ENCODE measurements at regions not wholly inside any gene's neighbourhood (a gene's known extent, or its start where the extent isn't known, plus 50 kb on each side); places are given as distances from the start of the nearest gene placed in this dataset.

- Histone ChIP-seq H4K20me1 (ENCODE audit: insufficient read depth, low read length) (no peaks in the 10 kb centered on the region), H3K79me2 (ENCODE audit: low read length) (no peaks in the 10 kb centered on the region), H3K4me1 (ENCODE audit: low read length) (no peaks in the 10 kb centered on the region), H3K9me2 (replicated peaks; ENCODE audit: insufficient read depth, low read length) (no peaks in the 10 kb centered on the region), H3K27me3 (replicated peaks; ENCODE audit: insufficient read depth, low read length) (no peaks in the 10 kb centered on the region), H3K9me3 (replicated peaks; ENCODE audit: insufficient read depth, low read length) (no peaks in the 10 kb centered on the region), H3K36me3 (replicated peaks; ENCODE audit: insufficient read depth, low read length) (no peaks in the 10 kb centered on the region), H3K4me2 (ENCODE audit: low read depth, low read length) (no peak overlapping the region), H2AFZ (ENCODE audit: low read length) (no peak overlapping the region), H3K9ac (ENCODE audit: low read length) (no peak overlapping the region), H3F3A (ENCODE audit: insufficient read depth, low read length) (peaks cover 4% of the 10 kb centered on the region; the same call in 1 of the 2 replicates), H3K4me3 (ENCODE audit: low read length) (no peak overlapping the region), H3K27ac (ENCODE audit: low read length) (no peak overlapping the region)
- TF ChIP-seq EZH2 (optimal IDR thresholded peaks at IDR 0.05; ENCODE audit: low read depth, low read length) = no peak
- TF ChIP-seq CTCF (IDR thresholded peaks at IDR 0.05; ENCODE audit: low read length) = no peak
- TF ChIP-seq EZH2phosphoT487 (IDR thresholded peaks at IDR 0.05; ENCODE audit: low read length) = no peak
- no peak for DNase-seq
These were observed 455.3 kb upstream of the PTGER4 start for GRCh38 chr5:40224421-40224820.

- DNase-seq = peak; percentile 48
- no peak overlapping the region for H3K4me3 ChIP-seq (ENCODE audit: low read length)
- H3K9ac ChIP-seq (ENCODE audit: low read length) = no peak overlapping the region
These were observed 455.8 kb upstream of the PTGER4 start for GRCh38 chr5:40223884-40224402.

DNA sequence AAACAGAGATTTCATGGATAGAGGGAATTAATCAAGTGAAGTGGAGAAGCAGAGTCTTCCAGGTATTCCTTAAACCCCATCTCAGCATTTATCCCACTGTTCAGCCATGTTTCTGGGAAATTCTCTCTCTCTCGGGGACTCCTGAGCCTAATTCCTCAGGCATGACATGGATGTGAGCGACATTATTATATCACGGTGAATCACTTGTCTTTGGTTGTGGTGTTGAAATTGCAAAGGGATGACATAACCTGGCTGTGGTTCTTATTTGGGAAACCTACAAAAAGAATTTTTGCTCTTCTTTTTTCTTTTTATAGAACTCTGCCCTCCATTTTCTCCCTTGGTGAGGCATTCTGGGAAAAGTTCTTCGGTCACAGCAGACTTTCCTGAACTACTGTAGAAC, 457.9 kb upstream of the PTGER4 start:
- TF ChIP-seq CTCF (IDR thresholded peaks at IDR 0.05; ENCODE audit: low read length) (no peak), EZH2phosphoT487 (IDR thresholded peaks at IDR 0.05; ENCODE audit: low read length) (no peak), EZH2 (optimal IDR thresholded peaks at IDR 0.05; ENCODE audit: low read depth, low read length) (no peak)
- Histone ChIP-seq H4K20me1 (ENCODE audit: insufficient read depth, low read length) (no peaks in the 10 kb centered on the region), H3F3A (ENCODE audit: insufficient read depth, low read length) (peaks cover 4% of the 10 kb centered on the region; the same call in 1 of the 2 replicates), H2AFZ (ENCODE audit: low read length) (no peak overlapping the region), H3K27ac (ENCODE audit: low read length) (no peak overlapping the region), H3K9me2 (replicated peaks; ENCODE audit: insufficient read depth, low read length) (no peaks in the 10 kb centered on the region), H3K4me2 (ENCODE audit: low read depth, low read length) (no peak overlapping the region), H3K4me1 (ENCODE audit: low read length) (no peaks in the 10 kb centered on the region), H3K79me2 (ENCODE audit: low read length) (no peaks in the 10 kb centered on the region), H3K9ac (ENCODE audit: low read length) (no peak overlapping the region), H3K4me3 (ENCODE audit: low read length) (no peak overlapping the region), H3K27me3 (replicated peaks; ENCODE audit: insufficient read depth, low read length) (no peaks in the 10 kb centered on the region), H3K9me3 (replicated peaks; ENCODE audit: insufficient read depth, low read length) (no peaks in the 10 kb centered on the region), H3K36me3 (replicated peaks; ENCODE audit: insufficient read depth, low read length) (no peaks in the 10 kb centered on the region)
- no peak for DNase-seq

More at GRCh38 chr5:40223884-40224402, 455.8 kb upstream of the PTGER4 start:
- Histone ChIP-seq H3K4me2 (ENCODE audit: low read depth, low read length) (no peak overlapping the region), H3K36me3 (replicated peaks; ENCODE audit: insufficient read depth, low read length) (no peaks in the 10 kb centered on the region), H3K9me3 (replicated peaks; ENCODE audit: insufficient read depth, low read length) (no peaks in the 10 kb centered on the region), H3K27me3 (replicated peaks; ENCODE audit: insufficient read depth, low read length) (no peaks in the 10 kb centered on the region), H2AFZ (ENCODE audit: low read length) (no peak overlapping the region), H3K27ac (ENCODE audit: low read length) (no peak overlapping the region), H3K9me2 (replicated peaks; ENCODE audit: insufficient read depth, low read length) (no peaks in the 10 kb centered on the region), H3F3A (ENCODE audit: insufficient read depth, low read length) (peaks cover 4% of the 10 kb centered on the region; the same call in 1 of the 2 replicates), H4K20me1 (ENCODE audit: insufficient read depth, low read length) (no peaks in the 10 kb centered on the region), H3K79me2 (ENCODE audit: low read length) (no peaks in the 10 kb centered on the region), H3K4me1 (ENCODE audit: low read length) (no peaks in the 10 kb centered on the region)
- TF ChIP-seq EZH2phosphoT487 (IDR thresholded peaks at IDR 0.05; ENCODE audit: low read length) (no peak), CTCF (IDR thresholded peaks at IDR 0.05; ENCODE audit: low read length) (no peak), EZH2 (optimal IDR thresholded peaks at IDR 0.05; ENCODE audit: low read depth, low read length) (no peak)

Measured in MM.1S (cell line).